HG03378 (cell line): ENCODE measurements at regions not wholly inside any gene's neighbourhood (a gene's known extent, or its start where the extent isn't known, plus 50 kb on each side); places are given as distances from the start of the nearest gene placed in this dataset.

Experiments
- ATAC-seq: cut with Tn5 transposase; IDR thresholded peaks from one replicate; pipeline ENCODE4 v1.9.1; 2021; ENCODE audit warnings: mild to moderate bottlenecking, moderate library complexity; ENCODE audit not compliant: unreplicated experiment

- ATAC-seq, result no peak
These were observed 288.0 kb downstream of the ADGB start for GRCh38 chr6:146886587-146887446.

DNA sequence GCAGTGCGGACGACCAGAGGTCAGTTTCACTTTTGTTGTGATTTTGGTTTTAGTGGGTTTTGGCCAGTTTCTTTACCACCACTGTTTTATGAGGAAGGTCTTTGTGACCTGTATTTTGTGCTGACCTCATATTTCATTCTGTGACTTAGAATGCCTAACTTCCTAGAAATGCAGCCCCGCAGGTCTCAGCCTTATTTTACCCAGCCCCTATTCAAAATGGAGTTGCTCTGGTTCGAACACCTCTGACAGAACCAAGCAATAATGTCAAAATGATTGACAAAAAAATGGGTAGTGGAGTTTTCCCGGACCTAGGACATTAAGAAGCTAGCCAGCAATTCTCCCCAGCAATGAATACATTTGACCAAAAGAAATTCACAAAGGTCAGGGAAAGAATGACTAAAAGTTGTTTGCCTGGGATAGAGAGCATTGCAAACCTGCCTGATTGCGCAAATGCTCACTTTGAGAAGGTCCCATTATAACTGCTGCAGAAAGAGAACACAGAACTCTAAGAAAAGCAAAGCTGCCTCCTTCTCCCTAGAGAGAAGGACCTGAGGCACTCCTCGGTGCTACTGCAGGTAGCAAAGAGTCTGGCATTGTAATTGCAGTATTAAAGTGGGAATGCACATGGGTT lies 288.8 kb downstream of the ADGB start:
- no peak for ATAC-seq

GRCh38 chr6:146889303-146889702 lies 290.5 kb downstream of the ADGB start:
- no peak for ATAC-seq

DNA sequence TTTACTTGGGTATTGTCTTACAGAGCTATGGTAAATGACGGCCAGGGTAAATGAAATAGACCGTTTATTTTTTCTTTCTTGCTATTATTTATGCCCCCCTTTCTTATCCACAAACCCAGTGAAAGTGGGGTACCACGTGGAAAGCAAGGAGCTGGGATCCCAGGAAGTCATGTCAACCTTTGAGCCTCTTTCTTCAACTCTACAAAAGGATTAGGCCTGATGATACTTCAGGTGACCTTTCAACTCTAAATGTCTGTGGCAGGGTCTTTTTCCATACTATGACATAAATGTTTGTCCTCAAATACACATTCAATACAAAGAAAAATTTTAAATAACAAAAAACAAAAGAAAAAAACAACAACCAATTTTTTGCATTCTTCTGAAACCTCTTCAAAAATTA lies 291.4 kb downstream of the ADGB start:
- ATAC-seq, result no peak

GRCh38 chr6:146890644-146891434 lies 292.1 kb downstream of the ADGB start:
- ATAC-seq, result no peak

- no peak for ATAC-seq
These were observed 293.0 kb downstream of the ADGB start for GRCh38 chr6:146891615-146892265.

DNA sequence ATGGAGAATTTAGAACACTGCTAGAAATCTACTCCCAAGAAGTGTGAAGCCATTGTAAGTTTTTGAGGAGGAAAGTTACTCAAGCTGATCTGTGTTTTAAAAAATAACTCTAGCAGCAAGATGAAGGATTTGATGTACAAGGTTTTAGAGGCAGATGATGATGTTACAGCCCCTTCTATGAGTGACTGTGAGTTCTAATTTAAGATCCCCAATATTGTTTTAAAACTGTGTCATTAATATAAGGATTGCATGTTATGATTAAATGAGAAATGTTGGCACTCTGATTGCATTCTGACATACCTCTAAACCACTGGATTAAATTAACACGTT lies 293.5 kb downstream of the ADGB start:
- ATAC-seq, result no peak

DNA sequence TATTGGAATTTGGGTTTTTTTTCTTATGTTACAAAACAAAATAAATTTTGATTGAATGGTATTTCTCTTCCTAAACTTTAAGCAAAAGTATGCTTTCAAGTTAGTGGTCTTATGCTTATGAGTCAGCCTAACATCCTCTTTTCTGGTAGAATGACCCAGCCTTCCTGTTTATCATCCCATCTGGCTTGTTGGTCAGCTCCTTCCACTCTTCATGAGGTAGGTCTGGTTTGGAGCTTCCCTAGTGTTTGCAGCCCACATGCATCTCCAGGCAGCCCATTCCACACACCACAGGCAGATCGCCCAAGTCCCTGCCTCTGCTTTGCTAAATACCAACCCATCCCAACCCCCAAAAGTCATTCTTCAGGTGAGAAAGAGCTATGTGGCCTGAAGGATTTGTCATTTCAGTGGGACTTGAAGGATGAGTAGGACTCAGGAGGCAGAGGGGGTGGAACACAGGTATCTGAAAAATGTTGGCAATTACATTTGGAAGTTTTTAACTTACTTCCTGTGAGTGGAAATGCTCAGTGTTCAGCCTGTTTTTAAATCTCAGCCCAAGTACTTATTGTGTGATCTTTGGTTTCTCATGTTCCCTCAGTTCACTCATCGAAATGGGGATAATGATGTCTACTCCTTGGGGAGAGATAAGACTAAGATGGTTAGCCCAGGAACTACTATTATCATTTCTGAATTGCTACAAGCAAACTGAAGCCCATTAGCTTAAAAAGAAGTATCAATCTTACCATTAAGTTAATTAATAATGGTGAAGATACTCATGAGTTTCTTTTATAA lies 294.0 kb downstream of the ADGB start:
- no peak for ATAC-seq

DNA sequence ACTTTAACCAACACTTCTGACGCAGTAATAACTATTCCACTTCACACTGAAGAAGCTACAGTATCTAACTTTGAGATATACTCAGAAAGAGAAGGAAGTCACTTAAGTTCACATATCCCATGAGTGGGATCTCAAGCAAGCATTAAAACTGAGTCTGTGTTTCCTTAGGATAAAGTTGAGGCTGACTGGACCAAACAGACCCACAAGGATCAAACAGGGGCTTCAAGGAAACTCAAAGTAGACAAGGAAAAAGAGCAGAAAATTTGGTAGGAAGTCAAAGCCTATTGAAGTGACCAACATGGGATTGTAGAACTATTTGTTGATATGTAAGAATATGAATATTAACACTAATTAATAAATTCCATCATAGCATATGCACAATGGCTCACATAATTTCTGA lies 294.9 kb downstream of the ADGB start:
- ATAC-seq, result no peak

- ATAC-seq, result no peak
These were observed 295.9 kb downstream of the ADGB start for GRCh38 chr6:146894624-146895023.

- ATAC-seq, result no peak
These were observed 296.5 kb downstream of the ADGB start for GRCh38 chr6:146895101-146895771.

- no peak for ATAC-seq
These were observed 296.9 kb downstream of the ADGB start for GRCh38 chr6:146895772-146896061.

- no peak for ATAC-seq
These were observed 297.5 kb downstream of the ADGB start for GRCh38 chr6:146896062-146896813.

GRCh38 chr6:146896960-146897701 lies 298.4 kb downstream of the ADGB start:
- ATAC-seq, result no peak

DNA sequence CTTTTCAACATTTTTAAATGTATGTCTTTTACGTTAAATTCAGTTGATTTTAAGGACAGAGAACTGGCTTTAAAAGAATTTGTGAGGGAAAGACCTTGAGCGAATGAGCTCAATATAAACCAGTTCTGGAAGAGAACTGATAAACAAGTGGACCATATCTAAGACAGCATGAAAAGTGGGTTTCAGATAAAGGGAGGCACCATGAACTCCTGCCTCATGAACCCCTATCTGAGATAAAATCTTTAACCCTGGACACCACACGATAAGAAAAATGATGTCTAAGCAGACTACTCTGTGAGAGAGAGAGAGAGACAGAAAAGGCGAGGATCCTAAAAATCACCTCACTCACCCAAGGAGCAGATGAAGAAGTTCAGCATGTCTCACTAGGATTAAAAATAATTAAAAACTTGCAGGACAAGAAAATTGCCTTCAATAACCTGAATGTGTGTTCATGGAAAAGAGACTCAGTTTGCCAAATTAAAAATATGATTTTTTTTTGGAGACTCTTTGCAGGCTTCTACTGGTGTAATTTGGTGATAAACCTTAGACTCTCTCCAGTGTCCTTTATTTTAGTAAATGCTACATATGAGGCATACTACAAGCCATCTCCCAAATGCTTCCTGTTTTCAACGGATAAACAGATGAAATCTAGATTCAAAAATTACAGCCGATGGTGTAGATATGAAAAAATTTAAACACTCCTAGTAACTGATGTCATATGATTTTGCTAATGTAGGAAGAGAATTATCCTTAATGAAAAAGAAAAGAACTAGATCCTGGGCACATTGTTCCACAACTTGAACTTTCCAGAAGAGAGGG lies 299.5 kb downstream of the ADGB start:
- ATAC-seq, result no peak

DNA sequence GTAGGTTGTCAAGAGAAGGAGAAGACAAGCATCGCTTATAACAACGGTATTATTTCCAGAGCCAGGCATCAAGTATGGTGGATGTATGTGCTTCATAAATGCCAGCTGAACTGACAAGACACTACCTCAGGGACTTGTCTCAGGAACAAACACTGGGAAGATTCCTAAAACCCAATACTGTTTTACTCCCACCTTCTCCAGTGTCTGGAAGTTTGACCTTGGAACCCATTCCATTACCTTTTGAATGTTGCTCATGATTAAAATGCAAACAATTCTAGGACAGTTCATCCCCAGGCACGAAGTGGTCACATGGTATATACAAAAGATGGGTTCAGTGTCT lies 300.1 kb downstream of the ADGB start:
- ATAC-seq, result no peak

DNA sequence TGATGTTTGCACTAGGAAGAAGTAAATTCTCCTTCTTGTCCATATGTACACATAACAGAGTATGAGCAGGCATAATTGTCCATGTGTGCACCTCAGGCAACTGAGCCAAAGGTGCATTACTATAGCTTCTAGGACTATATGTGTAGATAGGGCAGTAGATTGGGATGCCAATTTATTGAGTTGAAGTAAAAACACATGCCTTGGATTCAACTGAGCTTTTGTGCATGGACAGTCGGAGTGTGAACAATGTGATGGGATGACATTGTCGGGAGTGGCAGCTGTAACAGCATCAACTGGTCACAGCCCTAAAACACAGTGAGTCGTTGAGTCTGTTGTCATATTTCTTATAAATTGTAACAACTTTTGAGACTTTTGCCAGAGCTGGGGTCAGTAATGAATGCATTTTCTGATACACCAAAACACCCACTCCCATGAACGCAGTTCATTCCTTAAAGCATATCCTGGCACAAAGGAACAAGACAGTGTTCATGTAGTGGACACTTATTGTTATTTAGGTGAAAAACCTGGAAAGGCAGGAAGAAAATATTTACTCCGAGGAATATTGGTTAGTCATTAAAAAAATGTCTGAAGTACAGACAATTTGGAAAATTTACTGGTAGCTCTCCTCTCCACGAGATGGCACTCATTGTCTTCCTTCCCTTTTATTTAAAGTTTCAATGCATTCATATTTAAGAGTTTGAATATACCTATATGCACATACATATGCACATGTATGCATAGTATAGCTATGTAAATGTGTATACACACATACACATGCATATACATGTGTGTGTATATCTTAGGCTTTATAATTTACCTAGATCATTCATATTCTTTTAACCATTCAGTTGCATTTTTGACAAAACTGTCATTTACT lies 302.0 kb upstream of the STXBP5 start:
- no peak for ATAC-seq
